GM21528 (cell line): ENCODE measurements at regions not wholly inside any gene's neighbourhood (a gene's known extent, or its start where the extent isn't known, plus 50 kb on each side); places are given as distances from the start of the nearest gene placed in this dataset.

Experiments
- ATAC-seq: cut with Tn5 transposase; IDR thresholded peaks from one replicate; pipeline ENCODE4 v1.9.1; 2021; ENCODE audit warnings: mild to moderate bottlenecking, moderate library complexity; ENCODE audit not compliant: unreplicated experiment, low FRiP score

- no peak for ATAC-seq
Observed at GRCh38 chr9:91038483-91039124, 237.0 kb downstream of the SYK start.

GRCh38 chr9:91039125-91039834 lies 237.7 kb downstream of the SYK start:
- no peak for ATAC-seq

GRCh38 chr9:91039835-91040140 lies 238.2 kb downstream of the SYK start:
- ATAC-seq, result no peak

- ATAC-seq, result no peak
Observed at GRCh38 chr9:91040371-91041215, 239.0 kb downstream of the SYK start.

GRCh38 chr9:91042024-91042423 lies 240.4 kb downstream of the SYK start:
- no peak for ATAC-seq

- ATAC-seq, result no peak
Observed at GRCh38 chr9:91042541-91042940, 240.9 kb downstream of the SYK start.

GRCh38 chr9:91043056-91043810 lies 241.6 kb downstream of the SYK start:
- no peak for ATAC-seq

- no peak for ATAC-seq
Observed at GRCh38 chr9:91043811-91044175, 242.2 kb downstream of the SYK start.

- ATAC-seq, result no peak
Observed at GRCh38 chr9:91044354-91044753, 242.7 kb downstream of the SYK start.

- no peak for ATAC-seq
Observed at GRCh38 chr9:91045041-91045440, 243.4 kb downstream of the SYK start.

- no peak for ATAC-seq
Observed at GRCh38 chr9:91047529-91047928, 245.9 kb downstream of the SYK start.

- ATAC-seq, result no peak
Observed at GRCh38 chr9:91047993-91048607, 246.5 kb downstream of the SYK start.

- no peak for ATAC-seq
Observed at GRCh38 chr9:91048749-91049148, 247.1 kb downstream of the SYK start.

- no peak for ATAC-seq
Observed at GRCh38 chr9:91053824-91054223, 252.2 kb downstream of the SYK start.

GRCh38 chr9:91055845-91056244 lies 254.2 kb downstream of the SYK start:
- ATAC-seq, result no peak

GRCh38 chr9:91056486-91056885 lies 254.9 kb downstream of the SYK start:
- ATAC-seq, result no peak

- ATAC-seq, result no peak
Observed at GRCh38 chr9:91056917-91057316, 255.3 kb downstream of the SYK start.

GRCh38 chr9:91059713-91060112 lies 258.1 kb downstream of the SYK start:
- ATAC-seq, result no peak

- ATAC-seq, result no peak
Observed at GRCh38 chr9:91060520-91061343, 259.1 kb downstream of the SYK start.

- ATAC-seq, result no peak
Observed at GRCh38 chr9:91061506-91061905, 259.9 kb downstream of the SYK start.
